ENCODE measurements at regions not wholly inside any gene's neighbourhood (a gene's known extent, or its start where the extent isn't known, plus 50 kb on each side); places are given as distances from the start of the nearest gene placed in this dataset.

DNA sequence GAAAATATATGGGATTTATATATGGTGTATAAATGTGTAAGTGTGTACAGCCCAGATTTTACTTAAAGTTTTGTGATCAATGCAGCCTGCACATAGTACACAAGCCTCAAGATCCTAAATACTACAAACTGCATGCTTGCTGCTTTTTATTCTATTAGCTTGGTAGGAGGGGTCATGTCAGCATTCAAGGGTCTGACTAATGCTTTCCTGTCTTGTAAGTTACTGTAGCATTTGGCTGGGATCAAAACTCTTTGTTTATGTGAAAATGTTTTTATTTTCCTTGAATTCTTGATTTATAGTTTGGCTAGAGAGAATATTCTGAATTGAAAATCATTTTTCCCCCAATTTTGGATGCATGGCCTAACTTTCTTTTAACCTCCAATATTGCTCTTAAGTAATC is 370.9 kb downstream of the NSUN3 start (continued):
- TF ChIP-seq, protein P1, sequence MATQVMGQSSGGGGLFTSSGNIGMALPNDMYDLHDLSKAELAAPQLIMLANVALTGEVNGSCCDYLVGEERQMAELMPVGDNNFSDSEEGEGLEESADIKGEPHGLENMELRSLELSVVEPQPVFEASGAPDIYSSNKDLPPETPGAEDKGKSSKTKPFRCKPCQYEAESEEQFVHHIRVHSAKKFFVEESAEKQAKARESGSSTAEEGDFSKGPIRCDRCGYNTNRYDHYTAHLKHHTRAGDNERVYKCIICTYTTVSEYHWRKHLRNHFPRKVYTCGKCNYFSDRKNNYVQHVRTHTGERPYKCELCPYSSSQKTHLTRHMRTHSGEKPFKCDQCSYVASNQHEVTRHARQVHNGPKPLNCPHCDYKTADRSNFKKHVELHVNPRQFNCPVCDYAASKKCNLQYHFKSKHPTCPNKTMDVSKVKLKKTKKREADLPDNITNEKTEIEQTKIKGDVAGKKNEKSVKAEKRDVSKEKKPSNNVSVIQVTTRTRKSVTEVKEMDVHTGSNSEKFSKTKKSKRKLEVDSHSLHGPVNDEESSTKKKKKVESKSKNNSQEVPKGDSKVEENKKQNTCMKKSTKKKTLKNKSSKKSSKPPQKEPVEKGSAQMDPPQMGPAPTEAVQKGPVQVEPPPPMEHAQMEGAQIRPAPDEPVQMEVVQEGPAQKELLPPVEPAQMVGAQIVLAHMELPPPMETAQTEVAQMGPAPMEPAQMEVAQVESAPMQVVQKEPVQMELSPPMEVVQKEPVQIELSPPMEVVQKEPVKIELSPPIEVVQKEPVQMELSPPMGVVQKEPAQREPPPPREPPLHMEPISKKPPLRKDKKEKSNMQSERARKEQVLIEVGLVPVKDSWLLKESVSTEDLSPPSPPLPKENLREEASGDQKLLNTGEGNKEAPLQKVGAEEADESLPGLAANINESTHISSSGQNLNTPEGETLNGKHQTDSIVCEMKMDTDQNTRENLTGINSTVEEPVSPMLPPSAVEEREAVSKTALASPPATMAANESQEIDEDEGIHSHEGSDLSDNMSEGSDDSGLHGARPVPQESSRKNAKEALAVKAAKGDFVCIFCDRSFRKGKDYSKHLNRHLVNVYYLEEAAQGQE (IDR thresholded peaks at IDR 0.05; ENCODE audit: borderline replicate concordance) = no peak

DNA sequence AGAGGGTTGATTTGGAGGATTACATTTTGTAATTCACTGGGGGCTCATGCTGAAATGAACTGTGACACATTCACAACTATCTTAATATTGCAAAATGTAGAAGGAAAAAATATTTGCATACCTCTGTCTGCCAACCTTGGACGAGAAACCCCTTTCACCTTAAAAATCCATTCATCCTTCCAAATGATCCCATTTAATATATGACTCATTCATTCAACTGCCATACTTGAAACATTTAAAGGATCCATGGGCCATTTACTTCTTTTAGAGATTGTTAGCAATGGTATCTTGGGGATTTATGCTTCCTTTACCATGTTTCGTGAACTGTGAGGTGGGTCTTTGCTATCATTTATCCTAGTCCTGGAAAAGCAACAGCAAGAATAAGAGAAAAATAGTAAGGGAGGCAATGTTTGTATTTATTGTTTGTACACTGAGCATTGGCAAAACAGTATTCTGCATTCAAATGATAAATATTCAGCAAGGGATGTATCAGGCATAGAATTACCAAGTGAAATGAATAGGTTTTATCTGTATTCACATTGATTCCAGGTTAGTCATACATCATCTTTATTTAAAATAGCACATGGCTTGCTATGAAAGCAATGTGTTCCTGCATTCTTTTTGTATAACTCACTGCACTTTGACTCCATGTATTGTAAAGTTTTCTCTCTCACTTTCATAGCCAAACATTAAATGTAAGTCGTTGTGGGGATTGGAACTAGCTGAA is 378.1 kb downstream of the NSUN3 start:
- Histone ChIP-seq H2AFZ (ENCODE audit: low read depth, low read length) (no peak overlapping the region), H3K9me3 (ENCODE audit: low read length) (no peaks in the 10 kb centered on the region), H3K27me3 (ENCODE audit: insufficient read depth, low read depth, low read length) (no peaks in the 10 kb centered on the region), H3K9me2 (ENCODE audit: insufficient read depth, low read length) (no peaks in the 10 kb centered on the region), H3K27ac (ENCODE audit: low read length) (no peak overlapping the region), H3K36me3 (ENCODE audit: insufficient read depth, low read length) (no peaks in the 10 kb centered on the region), H3K4me3 (ENCODE audit: low read length) (no peak overlapping the region), H3K9ac (ENCODE audit: low read length) (no peak overlapping the region), H3F3A (ENCODE audit: insufficient read depth, low read length, poor library complexity, severe bottlenecking) (no peaks in the 10 kb centered on the region), H4K20me1 (ENCODE audit: insufficient read depth) (no peaks in the 10 kb centered on the region), H3K79me2 (replicated peaks; ENCODE audit: insufficient read depth, low read length) (no peaks in the 10 kb centered on the region), H3K4me2 (ENCODE audit: low read length) (no peak overlapping the region)
- TF ChIP-seq RAD21 (conservative IDR thresholded peaks at IDR 0.05) (no peak), TAF1 (IDR thresholded peaks at IDR 0.05; ENCODE audit: low read depth) (no peak), SMC3 (conservative IDR thresholded peaks at IDR 0.05; ENCODE audit: poor library complexity) (no peak), POLR2AphosphoS5 (IDR thresholded peaks at IDR 0.05) (no peak), EP300 (conservative IDR thresholded peaks at IDR 0.05; ENCODE audit: poor library complexity, severe bottlenecking) (no peak), EZH2 (IDR thresholded peaks at IDR 0.05; ENCODE audit: borderline replicate concordance, insufficient read depth, low read length, poor library complexity, severe bottlenecking) (no peak), MXI1 (conservative IDR thresholded peaks at IDR 0.05; ENCODE audit: poor library complexity, severe bottlenecking) (no peak)
- TF ChIP-seq, protein P2, sequence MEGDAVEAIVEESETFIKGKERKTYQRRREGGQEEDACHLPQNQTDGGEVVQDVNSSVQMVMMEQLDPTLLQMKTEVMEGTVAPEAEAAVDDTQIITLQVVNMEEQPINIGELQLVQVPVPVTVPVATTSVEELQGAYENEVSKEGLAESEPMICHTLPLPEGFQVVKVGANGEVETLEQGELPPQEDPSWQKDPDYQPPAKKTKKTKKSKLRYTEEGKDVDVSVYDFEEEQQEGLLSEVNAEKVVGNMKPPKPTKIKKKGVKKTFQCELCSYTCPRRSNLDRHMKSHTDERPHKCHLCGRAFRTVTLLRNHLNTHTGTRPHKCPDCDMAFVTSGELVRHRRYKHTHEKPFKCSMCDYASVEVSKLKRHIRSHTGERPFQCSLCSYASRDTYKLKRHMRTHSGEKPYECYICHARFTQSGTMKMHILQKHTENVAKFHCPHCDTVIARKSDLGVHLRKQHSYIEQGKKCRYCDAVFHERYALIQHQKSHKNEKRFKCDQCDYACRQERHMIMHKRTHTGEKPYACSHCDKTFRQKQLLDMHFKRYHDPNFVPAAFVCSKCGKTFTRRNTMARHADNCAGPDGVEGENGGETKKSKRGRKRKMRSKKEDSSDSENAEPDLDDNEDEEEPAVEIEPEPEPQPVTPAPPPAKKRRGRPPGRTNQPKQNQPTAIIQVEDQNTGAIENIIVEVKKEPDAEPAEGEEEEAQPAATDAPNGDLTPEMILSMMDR (IDR thresholded peaks at IDR 0.05; ENCODE audit: poor library complexity, severe bottlenecking) = no peak
- TF ChIP-seq, protein P1 (IDR thresholded peaks at IDR 0.05; ENCODE audit: borderline replicate concordance) = no peak
